ENCODE measurements at regions not wholly inside any gene's neighbourhood (a gene's known extent, or its start where the extent isn't known, plus 50 kb on each side); places are given as distances from the start of the nearest gene placed in this dataset.
"Not testable (repeated sequence)": the region's sequence is repeated elsewhere in the genome, so short reads cannot be mapped to it uniquely, and the experiment has no call there.

DNA sequence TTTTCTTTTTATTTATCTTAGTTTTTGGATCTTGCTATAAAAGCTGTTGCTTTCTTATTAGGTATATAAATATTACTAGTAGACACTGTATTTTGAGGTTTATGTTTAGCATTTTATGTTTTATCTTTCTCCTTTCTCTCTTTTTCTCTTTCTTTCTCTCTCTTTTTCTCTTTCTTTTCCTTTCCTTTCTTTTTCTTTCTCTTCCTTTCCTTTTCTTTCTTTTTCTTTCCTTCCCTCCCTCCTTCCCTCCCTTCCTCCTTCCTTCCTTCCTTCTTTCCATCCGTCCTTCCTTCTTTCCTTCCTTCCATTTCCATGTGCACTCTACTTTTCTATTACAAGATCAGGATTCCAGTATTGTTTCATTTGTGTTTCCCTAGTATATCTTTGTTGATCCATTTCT is 814.8 kb downstream of the KCNJ3 start:
- H3K27me3 Mint-ChIP-seq, result no peaks in the 10 kb centered on the region
- no peaks in the 10 kb centered on the region for H3K4me1 Mint-ChIP-seq
- H3K9me3 Mint-ChIP-seq, result no peaks in the 10 kb centered on the region
- no peaks in the 10 kb centered on the region for H3K36me3 Mint-ChIP-seq (ENCODE audit: low read depth)
- no peak overlapping the region for H3K4me3 Mint-ChIP-seq
- DNase-seq, result no peak
- ATAC-seq, result no peak
- H3K27ac Mint-ChIP-seq, result no peak overlapping the region

DNA sequence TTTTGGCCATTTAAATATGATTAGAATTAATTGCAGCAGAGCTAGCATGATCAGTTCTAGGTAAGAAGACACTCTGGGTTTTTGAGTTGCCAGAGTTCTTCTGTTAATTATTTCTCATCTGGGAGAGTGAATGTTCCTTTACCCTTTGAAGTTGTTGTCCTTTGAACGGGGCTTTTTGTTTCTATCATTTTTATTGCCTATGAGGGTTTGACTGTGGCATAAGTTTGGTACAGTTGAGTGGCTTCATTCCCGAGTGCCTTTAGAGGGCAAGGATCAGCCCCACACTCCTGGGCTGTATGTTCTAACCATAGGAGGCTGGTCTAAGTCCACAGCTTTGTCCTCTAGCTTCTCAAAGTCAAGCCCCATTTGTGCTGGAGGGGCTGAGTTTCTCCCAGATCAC is 804.3 kb downstream of the KCNJ3 start:
- Mint-ChIP-seq H3K36me3 (ENCODE audit: low read depth) (no peaks in the 10 kb centered on the region), H3K27me3 (no peaks in the 10 kb centered on the region), H3K4me3 (no peak overlapping the region), H3K9me3 (peaks cover 7% of the 10 kb centered on the region), H3K4me1 (no peaks in the 10 kb centered on the region), H3K27ac (no peak overlapping the region)
- DNase-seq (no peak), ATAC-seq (no peak)

DNA sequence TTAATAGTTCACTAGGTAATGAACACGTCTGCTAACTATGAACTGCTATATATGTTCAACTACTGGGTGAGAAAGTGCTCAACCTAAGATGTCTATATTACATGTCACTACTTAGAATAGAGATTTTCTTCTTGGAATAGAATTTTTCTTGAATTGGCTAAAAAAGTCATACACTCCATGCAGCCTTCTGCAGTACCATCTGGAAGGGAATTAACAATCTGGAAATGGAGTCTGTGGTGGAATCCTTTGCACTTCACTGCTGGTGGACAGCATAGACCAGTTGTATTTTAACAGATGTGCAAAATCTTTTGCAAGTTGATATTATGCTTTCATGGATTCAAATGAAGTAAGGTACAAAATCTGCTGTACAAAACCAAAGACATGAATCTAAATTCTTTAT is 799.6 kb downstream of the KCNJ3 start:
- Mint-ChIP-seq H3K36me3 (ENCODE audit: low read depth) (no peaks in the 10 kb centered on the region), H3K4me1 (no peaks in the 10 kb centered on the region), H3K9me3 (peaks cover 7% of the 10 kb centered on the region), H3K27me3 (no peaks in the 10 kb centered on the region), H3K27ac (no peak overlapping the region), H3K4me3 (no peak overlapping the region)
- ATAC-seq, result no peak
- no peak for DNase-seq

DNA sequence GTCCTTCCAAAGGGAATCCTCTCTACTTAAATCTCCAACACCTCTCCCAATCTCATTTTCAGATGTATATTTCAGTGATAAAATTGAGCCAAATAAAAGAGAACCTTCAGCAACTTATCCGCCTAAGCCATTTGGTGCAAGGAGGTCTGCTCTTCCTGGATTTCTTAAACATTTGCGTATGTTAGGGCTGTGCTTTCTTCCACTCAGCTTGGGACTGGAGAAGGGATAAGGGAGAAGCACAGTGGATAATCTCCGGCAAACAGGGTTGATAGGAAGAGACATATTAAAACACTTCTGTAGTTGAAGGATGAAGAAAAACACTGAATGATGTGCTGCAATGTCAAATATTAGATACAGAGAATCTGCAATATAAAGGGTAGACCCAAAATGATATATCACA is 796.2 kb downstream of the KCNJ3 start:
- no peaks in the 10 kb centered on the region for H3K4me1 Mint-ChIP-seq
- ATAC-seq, result no peak
- no peak overlapping the region for H3K4me3 Mint-ChIP-seq
- H3K36me3 Mint-ChIP-seq (ENCODE audit: low read depth), result no peaks in the 10 kb centered on the region
- no peak for DNase-seq
- H3K27ac Mint-ChIP-seq, result no peak overlapping the region
- H3K27me3 Mint-ChIP-seq, result no peaks in the 10 kb centered on the region
- peaks cover 4% of the 10 kb centered on the region for H3K9me3 Mint-ChIP-seq

DNA sequence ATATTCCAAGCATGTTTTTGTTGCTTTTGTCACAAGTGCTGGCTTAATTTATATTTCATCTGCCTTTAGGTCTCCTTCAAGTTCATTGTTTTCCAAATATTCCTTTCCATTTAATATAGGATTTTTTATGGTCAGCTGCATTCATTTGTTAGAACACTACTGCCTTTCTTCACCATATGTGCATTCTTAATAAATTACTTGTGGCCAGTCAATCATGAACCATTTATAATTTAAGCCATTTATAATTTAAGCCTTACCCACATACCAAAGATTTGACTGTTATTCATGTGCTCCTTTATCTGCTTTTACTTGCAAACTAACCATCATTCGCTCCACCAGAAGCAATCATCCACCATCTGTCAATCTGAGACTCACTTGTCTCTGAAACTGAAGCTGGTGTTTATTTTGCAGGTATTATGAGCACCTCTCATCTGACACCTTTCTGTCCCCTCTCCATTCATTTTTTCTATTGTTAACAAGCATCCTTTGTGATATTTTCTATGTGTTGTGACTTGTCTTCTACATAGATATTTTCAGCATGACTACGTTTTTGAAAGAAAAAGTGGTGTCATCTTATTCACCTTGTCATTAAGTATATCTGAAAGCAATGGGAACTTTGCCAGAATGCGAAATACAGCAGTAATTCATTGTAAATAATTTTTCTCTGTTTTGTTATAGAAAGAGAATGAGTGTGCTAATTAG is 786.8 kb downstream of the KCNJ3 start:
- Mint-ChIP-seq H3K27ac (no peak overlapping the region), H3K4me1 (no peaks in the 10 kb centered on the region), H3K9me3 (peaks cover 5% of the 10 kb centered on the region), H3K4me3 (no peak overlapping the region), H3K27me3 (no peaks in the 10 kb centered on the region), H3K36me3 (ENCODE audit: low read depth) (no peaks in the 10 kb centered on the region)
- no peak for ATAC-seq
- no peak for DNase-seq

DNA sequence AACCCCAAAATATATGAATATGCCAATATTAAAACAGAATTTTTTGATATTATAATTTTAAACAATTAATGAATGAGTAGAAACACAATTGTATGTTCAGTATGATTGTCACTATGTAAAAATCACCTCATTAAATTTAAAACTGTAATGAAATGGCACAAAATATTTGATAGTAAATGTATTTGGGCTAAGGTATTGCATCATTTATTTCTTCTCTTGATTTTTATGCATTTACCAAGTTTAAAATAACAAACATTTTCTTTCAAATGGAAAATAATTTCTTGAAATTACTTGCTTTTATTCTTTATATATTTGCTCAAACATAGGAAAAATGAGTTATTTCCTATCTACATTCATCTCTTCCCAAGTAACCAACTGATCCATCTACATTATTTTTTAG is 782.6 kb downstream of the KCNJ3 start:
- no peaks in the 10 kb centered on the region for H3K36me3 Mint-ChIP-seq (ENCODE audit: low read depth)
- peaks cover 5% of the 10 kb centered on the region for H3K9me3 Mint-ChIP-seq
- H3K27ac Mint-ChIP-seq, result no peak overlapping the region
- H3K4me3 Mint-ChIP-seq, result no peak overlapping the region
- no peaks in the 10 kb centered on the region for H3K27me3 Mint-ChIP-seq
- H3K4me1 Mint-ChIP-seq, result no peaks in the 10 kb centered on the region
- no peak for ATAC-seq
- no peak for DNase-seq

DNA sequence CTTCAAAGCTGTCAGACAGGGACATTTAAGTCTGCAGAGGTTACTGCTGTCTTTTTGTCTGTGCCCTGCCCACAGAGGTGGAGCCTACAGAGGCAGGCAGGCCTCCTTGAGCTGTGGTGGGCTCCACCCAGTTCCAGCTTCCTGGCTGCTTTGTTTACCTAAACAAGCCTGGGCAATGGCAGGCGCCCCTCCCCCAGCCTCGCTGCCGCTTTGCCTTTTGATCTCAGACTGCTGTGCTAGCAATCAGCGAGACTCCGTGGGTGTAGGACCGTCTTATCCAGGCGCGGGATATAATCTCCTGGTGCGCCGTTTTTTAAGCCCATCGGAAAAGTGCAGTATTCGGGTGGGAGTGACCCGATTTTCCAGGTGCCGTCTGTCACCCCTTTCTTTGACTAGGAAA is 773.5 kb downstream of the KCNJ3 start:
- H3K9me3 Mint-ChIP-seq; ATAC-seq; H3K36me3 Mint-ChIP-seq (ENCODE audit: low read depth); DNase-seq; H3K4me1 Mint-ChIP-seq; H3K4me3 Mint-ChIP-seq; H3K27ac Mint-ChIP-seq; H3K27me3 Mint-ChIP-seq: not testable (repeated sequence)

DNA sequence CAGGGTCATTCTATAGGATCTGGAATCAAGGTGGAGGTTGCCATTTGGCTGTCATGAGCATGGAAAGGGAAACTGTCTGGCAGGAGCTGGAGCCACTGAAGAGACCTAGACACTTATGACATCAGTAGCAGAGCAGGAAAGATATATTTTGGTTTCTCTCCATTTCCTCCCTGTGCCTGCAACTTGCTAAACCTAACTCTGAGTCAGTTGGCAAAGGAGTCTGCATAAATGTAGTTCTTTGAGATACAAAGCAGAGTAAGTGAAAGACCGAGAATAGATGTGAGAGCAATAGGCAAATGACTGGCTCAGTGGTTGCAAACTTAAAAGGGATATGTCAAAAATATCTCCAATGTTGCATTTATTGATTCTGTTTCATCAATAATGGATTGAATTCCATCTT is 757.7 kb downstream of the KCNJ3 start:
- H3K27ac Mint-ChIP-seq, result no peak overlapping the region
- H3K36me3 Mint-ChIP-seq (ENCODE audit: low read depth), result no peaks in the 10 kb centered on the region
- no peaks in the 10 kb centered on the region for H3K9me3 Mint-ChIP-seq
- H3K4me3 Mint-ChIP-seq, result no peak overlapping the region
- H3K27me3 Mint-ChIP-seq, result no peaks in the 10 kb centered on the region
- no peak for ATAC-seq
- no peak for DNase-seq
- no peaks in the 10 kb centered on the region for H3K4me1 Mint-ChIP-seq

DNA sequence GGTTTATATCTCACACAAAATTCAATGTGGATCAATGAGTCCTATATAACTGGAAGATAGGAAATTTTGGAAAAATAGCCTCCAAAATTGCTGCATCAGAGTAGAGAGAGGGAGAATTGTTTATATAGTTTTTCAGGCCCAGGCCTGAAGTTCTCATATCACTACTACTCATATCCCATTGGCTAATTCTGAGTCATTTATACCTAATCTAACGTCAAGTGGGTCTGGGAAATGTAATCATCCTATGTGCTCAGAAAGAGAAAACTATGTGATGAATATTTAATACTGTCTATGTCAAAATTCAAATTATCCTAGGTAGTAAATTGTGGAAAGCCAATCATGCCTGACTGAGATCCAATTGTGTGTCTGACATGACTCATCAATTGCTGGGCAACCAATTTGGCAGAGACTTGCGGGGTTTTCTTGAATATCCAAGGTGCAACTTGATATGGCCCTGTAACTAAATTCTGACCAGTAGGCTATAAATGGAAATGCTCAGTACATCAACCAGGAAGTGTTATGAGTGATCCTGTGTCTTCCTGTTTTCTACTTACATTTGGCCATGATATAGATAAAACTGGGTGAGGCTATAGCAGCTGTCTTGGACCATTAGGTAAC is 744.4 kb downstream of the KCNJ3 start:
- H3K9me3 Mint-ChIP-seq, result peaks cover 16% of the 10 kb centered on the region
- no peak for DNase-seq
- ATAC-seq, result no peak
- H3K36me3 Mint-ChIP-seq (ENCODE audit: low read depth), result no peaks in the 10 kb centered on the region
- no peaks in the 10 kb centered on the region for H3K4me1 Mint-ChIP-seq
- no peak overlapping the region for H3K27ac Mint-ChIP-seq
- no peak overlapping the region for H3K4me3 Mint-ChIP-seq
- H3K27me3 Mint-ChIP-seq, result no peaks in the 10 kb centered on the region

DNA sequence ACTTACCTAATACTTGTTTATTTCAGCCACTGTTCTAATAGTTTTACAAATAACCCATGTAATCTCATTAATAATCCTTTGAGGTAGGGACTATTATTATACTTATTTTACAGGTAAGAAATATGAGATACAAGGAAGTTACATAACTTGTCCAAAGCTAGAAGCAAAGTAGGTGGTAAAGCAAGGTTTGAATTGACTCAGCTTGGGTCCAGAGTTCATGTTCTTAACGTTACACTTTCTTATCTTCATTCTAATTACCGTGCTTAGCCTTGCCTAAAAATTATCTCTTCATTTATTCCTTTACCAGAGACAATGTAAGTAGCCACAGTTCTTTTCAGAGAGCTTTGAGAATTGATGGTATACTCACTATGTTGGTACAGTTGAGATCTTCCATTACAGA is 743.6 kb downstream of the KCNJ3 start:
- DNase-seq (no peak), ATAC-seq (no peak)
- no peaks in the 10 kb centered on the region for H3K4me1 Mint-ChIP-seq
- H3K9me3 Mint-ChIP-seq, result peaks cover 24% of the 10 kb centered on the region
- H3K4me3 Mint-ChIP-seq, result no peak overlapping the region
- no peaks in the 10 kb centered on the region for H3K36me3 Mint-ChIP-seq (ENCODE audit: low read depth)
- no peak overlapping the region for H3K27ac Mint-ChIP-seq
- no peaks in the 10 kb centered on the region for H3K27me3 Mint-ChIP-seq

DNA sequence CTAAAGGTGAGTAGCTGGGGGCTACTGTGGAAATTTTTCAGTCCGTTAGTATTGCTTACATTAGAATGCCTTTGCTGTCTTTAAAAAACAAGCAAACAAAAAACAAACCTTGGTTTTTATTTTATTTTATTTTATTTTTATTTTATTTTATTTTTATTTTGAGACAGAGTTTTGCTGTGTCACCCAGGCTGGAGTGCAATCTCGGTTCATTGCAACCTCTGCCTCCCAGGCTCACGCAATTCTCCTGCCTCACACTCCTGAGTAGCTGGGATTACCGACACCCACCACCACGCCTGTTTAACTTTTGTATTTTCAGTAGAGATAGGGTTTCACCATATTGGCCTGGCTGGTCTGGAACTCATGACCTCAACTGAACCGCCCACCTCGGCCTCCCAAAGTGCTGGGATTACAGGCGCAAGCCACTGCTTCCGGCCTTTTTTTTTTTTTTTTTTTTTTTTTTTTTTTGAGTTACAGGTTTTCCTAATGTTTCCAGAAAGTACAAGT is 732.6 kb downstream of the KCNJ3 start:
- H3K27ac Mint-ChIP-seq, result no peak overlapping the region
- no peaks in the 10 kb centered on the region for H3K9me3 Mint-ChIP-seq
- no peak for ATAC-seq
- no peak overlapping the region for H3K4me3 Mint-ChIP-seq
- no peaks in the 10 kb centered on the region for H3K27me3 Mint-ChIP-seq
- no peaks in the 10 kb centered on the region for H3K36me3 Mint-ChIP-seq (ENCODE audit: low read depth)
- DNase-seq, result no peak
- no peaks in the 10 kb centered on the region for H3K4me1 Mint-ChIP-seq

DNA sequence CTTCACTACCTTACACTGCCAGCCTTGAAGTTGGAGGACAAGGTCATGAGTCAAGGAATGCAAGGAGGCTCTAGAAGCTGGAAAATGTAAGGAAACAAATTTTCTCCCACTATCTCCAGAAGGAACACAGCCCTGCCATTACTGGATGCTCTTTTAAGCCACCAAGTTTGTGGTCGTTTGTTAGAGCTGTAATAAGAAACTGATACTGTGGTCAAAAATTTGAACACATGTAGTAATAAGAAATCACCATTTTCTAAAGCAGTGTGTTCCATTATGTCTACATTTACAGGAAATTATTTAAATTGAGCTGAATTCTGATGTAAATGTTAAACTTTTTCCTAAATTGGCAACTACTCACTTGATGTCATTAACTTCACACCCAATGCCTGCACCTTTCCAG is 729.0 kb downstream of the KCNJ3 start:
- no peak overlapping the region for H3K27ac Mint-ChIP-seq
- no peaks in the 10 kb centered on the region for H3K36me3 Mint-ChIP-seq (ENCODE audit: low read depth)
- no peaks in the 10 kb centered on the region for H3K9me3 Mint-ChIP-seq
- H3K27me3 Mint-ChIP-seq, result no peaks in the 10 kb centered on the region
- no peak for ATAC-seq
- H3K4me3 Mint-ChIP-seq, result no peak overlapping the region
- H3K4me1 Mint-ChIP-seq, result no peaks in the 10 kb centered on the region
- no peak for DNase-seq

DNA sequence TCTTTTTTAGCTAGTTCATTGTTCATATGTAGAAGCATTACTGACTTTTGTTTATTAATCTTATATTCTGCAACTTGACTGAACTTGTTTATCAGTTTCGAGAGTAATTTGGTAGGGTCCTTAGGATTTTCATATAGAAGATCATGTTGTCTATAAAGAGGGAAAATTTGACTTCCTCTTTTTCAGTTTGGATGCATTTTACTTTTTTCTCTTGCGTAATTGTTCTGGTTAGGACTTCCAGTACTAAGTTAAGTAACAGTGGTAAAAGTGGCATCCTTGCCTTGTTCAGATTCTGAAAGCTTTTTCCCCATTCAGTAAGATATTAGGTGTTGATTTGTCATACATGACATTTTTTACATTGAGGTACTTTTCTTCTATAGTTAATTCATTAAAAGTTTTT is 726.0 kb downstream of the KCNJ3 start:
- H3K36me3 Mint-ChIP-seq (ENCODE audit: low read depth), result no peaks in the 10 kb centered on the region
- no peaks in the 10 kb centered on the region for H3K4me1 Mint-ChIP-seq
- no peak overlapping the region for H3K4me3 Mint-ChIP-seq
- H3K27me3 Mint-ChIP-seq, result no peaks in the 10 kb centered on the region
- H3K9me3 Mint-ChIP-seq, result no peaks in the 10 kb centered on the region
- ATAC-seq (no peak), DNase-seq (no peak)
- H3K27ac Mint-ChIP-seq, result no peak overlapping the region

DNA sequence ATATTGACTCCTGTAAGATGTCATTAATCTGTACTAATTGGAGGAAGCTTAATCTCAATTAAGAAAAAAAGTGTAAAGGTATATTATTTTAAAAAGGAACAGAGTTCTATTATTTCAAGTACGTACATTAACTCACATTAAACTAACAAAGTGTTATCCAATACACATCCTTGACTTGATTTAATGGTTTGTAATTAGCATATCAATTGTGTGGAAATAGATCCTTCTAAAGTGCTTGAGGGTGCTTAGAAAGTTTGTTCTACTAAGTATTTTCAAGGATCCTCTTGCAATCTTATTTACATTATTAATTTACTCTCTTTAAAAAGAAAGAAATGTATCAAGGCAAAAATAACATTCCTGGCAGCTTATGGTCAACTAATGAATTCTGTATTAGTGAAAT is 720.3 kb downstream of the KCNJ3 start:
- Mint-ChIP-seq H3K36me3 (ENCODE audit: low read depth) (no peaks in the 10 kb centered on the region), H3K27me3 (no peaks in the 10 kb centered on the region), H3K4me1 (no peaks in the 10 kb centered on the region), H3K4me3 (no peak overlapping the region), H3K27ac (no peak overlapping the region), H3K9me3 (no peaks in the 10 kb centered on the region)
- ATAC-seq, result no peak
- no peak for DNase-seq

DNA sequence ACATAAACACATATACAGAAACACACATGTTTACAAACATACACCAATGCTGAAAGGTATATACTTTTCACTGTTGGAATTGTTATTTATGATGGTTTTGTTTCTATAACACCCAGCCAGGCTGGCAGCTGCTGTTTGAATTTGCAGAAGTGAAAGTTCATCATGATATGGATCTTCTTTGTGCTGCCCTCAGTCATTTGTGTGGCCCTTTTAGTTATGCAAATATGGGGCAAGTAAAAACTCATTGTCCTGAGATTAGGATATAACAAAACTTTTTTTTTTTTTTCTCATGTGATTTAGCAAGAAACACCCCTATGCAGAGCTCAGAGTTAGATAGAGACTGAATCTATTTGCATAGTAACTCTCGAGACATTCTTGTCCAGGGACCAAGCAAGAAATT is 714.1 kb downstream of the KCNJ3 start:
- no peak for ATAC-seq
- Mint-ChIP-seq H3K27ac (no peak overlapping the region), H3K36me3 (ENCODE audit: low read depth) (no peaks in the 10 kb centered on the region)

More for the DNA sequence above, 714.1 kb downstream of the KCNJ3 start:
- H3K4me1 Mint-ChIP-seq, result no peaks in the 10 kb centered on the region
- no peak overlapping the region for H3K4me3 Mint-ChIP-seq
- H3K27me3 Mint-ChIP-seq, result no peaks in the 10 kb centered on the region
- no peaks in the 10 kb centered on the region for H3K9me3 Mint-ChIP-seq
- DNase-seq, result no peak

Data from activated naive CD8-positive, alpha-beta T cell treated with anti-CD3 and anti-CD28 coated beads, Interleukin-2, amount 50 U/mL, for 24 hours (primary cell).